Stimulated activated CD8-positive, alpha-beta memory T cell treated with anti-CD3 and anti-CD28 coated beads, Interleukin-4, amount 100 ng/mL, for 4 hours (primary cell): ENCODE measurements at regions not wholly inside any gene's neighbourhood (a gene's known extent, or its start where the extent isn't known, plus 50 kb on each side); places are given as distances from the start of the nearest gene placed in this dataset.
"Not testable (repeated sequence)": the region's sequence is repeated elsewhere in the genome, so short reads cannot be mapped to it uniquely, and the experiment has no call there.

Experiments used
- DNase-seq, 2 donors: peaks; one replicate each; pipeline ENCODE4 v3.0.0-alpha.2; 2020; ENCODE audit warnings: low read depth in 2 of 2, low spot score in 1 of 2

GRCh38 chr3:152213203-152213602 lies 55.5 kb upstream of the MBNL1 start:
- DNase-seq = no peak

DNA sequence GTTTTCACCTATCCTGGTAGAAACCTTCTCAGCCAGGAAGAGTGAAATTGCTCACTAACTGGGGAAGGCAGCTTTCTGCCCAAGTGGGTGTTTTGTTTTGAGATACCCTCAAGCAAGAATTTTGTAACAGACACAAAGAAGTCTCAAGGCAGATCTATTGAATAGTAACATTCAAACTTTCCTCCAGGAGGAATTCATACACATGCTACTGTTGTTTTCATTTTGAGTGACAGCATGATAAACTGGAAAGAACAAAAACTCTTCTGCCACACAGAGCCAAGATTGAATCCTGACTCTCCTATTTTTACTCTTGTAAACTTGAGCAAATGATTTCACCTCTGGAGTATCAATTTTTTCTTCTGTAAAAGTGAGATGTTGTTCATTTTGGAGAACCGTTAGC lies 54.8 kb upstream of the MBNL1 start:
- no peak for DNase-seq

GRCh38 chr3:152216960-152217865 lies 51.5 kb upstream of the MBNL1 start:
- not testable (repeated sequence) for DNase-seq

- no peak for DNase-seq
These were observed 50.1 kb upstream of the MBNL1 start for GRCh38 chr3:152218602-152219001.
